H1 (cell line): ENCODE measurements at regions not wholly inside any gene's neighbourhood (a gene's known extent, or its start where the extent isn't known, plus 50 kb on each side); places are given as distances from the start of the nearest gene placed in this dataset.

Experiments used
- CTCF ChIA-PET: fragments of 300-600 bp; sonication (Branson Sonifier 250); formaldehyde crosslinking; loops from one replicate; lab custom pipeline; 2021; ENCODE audit not compliant: partially characterized antibody; lab: Charles Lee
- POLR2A ChIA-PET: fragments of 300-600 bp; sonication (Branson Sonifier 250); formaldehyde crosslinking; loops from one replicate; lab custom pipeline; 2021; ENCODE audit warnings: inconsistent platforms; ENCODE audit not compliant: partially characterized antibody; lab: Charles Lee
- DNase-seq, 2 experiments: peaks; one replicate each; pipeline versions ENCODE4 v3.0.0 to v3.0.0-alpha.2; 2010 to 2022; ENCODE audit warnings: low spot score in 2 of 2, low read depth in 1 of 2, mixed read lengths in 1 of 2
- FAIRE-seq: peaks from 2 replicates; lab custom pipeline; 2011; peaks lifted over from hg19 to GRCh38; lab: Jason Lieb, UNC
- H2AFZ ChIP-seq: 2 replicates; pipeline ENCODE4 v1.8.1; 2012; ENCODE audit warnings: low read length, inconsistent platforms
- H2AK5ac ChIP-seq: 2 replicates; pipeline ENCODE4 v1.6.1; 2013; ENCODE audit warnings: low read depth, low read length
- H2BK120ac ChIP-seq: replicated peaks from 2 replicates; pipeline ENCODE3; 2013; ENCODE audit warnings: low read depth, low read length, inconsistent platforms
- H2BK12ac ChIP-seq: 2 replicates; pipeline ENCODE4 v1.6.1; 2013; ENCODE audit warnings: low read depth, low read length
- H2BK15ac ChIP-seq: 2 replicates; pipeline ENCODE4 v1.6.1; 2013; ENCODE audit warnings: low read length
- H2BK20ac ChIP-seq: 2 replicates; pipeline ENCODE4 v1.6.1; 2013; ENCODE audit warnings: low read length
- H2BK5ac ChIP-seq: 2 replicates; pipeline ENCODE4 v1.6.1; 2013; ENCODE audit warnings: low read depth, low read length
- H3K14ac ChIP-seq: 2 replicates; pipeline ENCODE4 v1.6.1; 2013; ENCODE audit warnings: inconsistent platforms; ENCODE audit not compliant: insufficient read length
- H3K18ac ChIP-seq: 2 replicates; pipeline ENCODE4 v1.6.1; 2013; ENCODE audit warnings: low read length; ENCODE audit errors: extremely low read depth
- H3K23ac ChIP-seq: 2 replicates; pipeline ENCODE4 v1.6.1; 2013; ENCODE audit warnings: inconsistent platforms; ENCODE audit not compliant: insufficient read length
- H3K23me2 ChIP-seq: 2 replicates; pipeline ENCODE4 v1.6.1; 2013; ENCODE audit warnings: low read depth, low read length
- H3K27ac ChIP-seq: 2 replicates; pipeline ENCODE4 v1.6.1; 2011; ENCODE audit warnings: low read depth, low read length, inconsistent platforms
- H3K27me3 ChIP-seq, 4 experiments: replicated peaks in 1 of 4; 1 replicate in 1 of 4; 2 replicates in 3 of 4; pipeline versions ENCODE4 v1.6.1 to v1.8.1; 2011 to 2013; ENCODE audit warnings: low read length in 3 of 4, mild to moderate bottlenecking in 3 of 4, inconsistent platforms in 2 of 4, mixed read lengths in 2 of 4, moderate library complexity in 1 of 4; ENCODE audit not compliant: control insufficient read depth in 3 of 4, insufficient read depth in 3 of 4; ENCODE audit errors: extremely low read depth in 1 of 4
- H3K36me3 ChIP-seq, 4 experiments: 2 replicates each; pipeline versions ENCODE4 v1.6.1 to v1.8.1; 2011 to 2013; ENCODE audit warnings: mild to moderate bottlenecking in 4 of 4, low read length in 3 of 4, moderate library complexity in 2 of 4, control low read depth in 1 of 4, inconsistent platforms in 1 of 4; ENCODE audit not compliant: insufficient read depth in 4 of 4, control insufficient read depth in 2 of 4
- H3K4ac ChIP-seq: replicated peaks from 2 replicates; pipeline ENCODE3; 2013; ENCODE audit warnings: low read length, low read depth, mixed read lengths, inconsistent platforms; ENCODE audit not compliant: insufficient read length
- H3K4me1 ChIP-seq, 4 experiments: replicated peaks in 1 of 4; 1 replicate in 1 of 4; 2 replicates in 3 of 4; pipeline versions ENCODE4 v1.6.1 to v1.8.1; 2011 to 2013; ENCODE audit warnings: low read length in 3 of 4, inconsistent platforms in 2 of 4, mixed read lengths in 1 of 4; ENCODE audit not compliant: insufficient read depth in 4 of 4, control insufficient read depth in 3 of 4
- H3K4me2 ChIP-seq, 2 experiments: 2 replicates each; pipeline versions ENCODE4 v1.6.1 to v1.8.1; 2011 to 2013; ENCODE audit warnings: low read depth in 2 of 2, low read length in 2 of 2, control low read depth in 1 of 2, inconsistent platforms in 1 of 2, mild to moderate bottlenecking in 1 of 2; ENCODE audit not compliant: insufficient read depth in 1 of 2
- H3K4me3 ChIP-seq, 4 experiments: fragments of 200-600, 300-600 bp in 1 of 4; sonication (generic), shearing (Covaris generic), sonication (Bioruptor Twin) in 1 of 4; 2 replicates each; pipeline versions ENCODE4 v1.5.1 to v1.8.1; 2011 to 2016; ENCODE audit warnings: low read length in 4 of 4, low read depth in 3 of 4, control low read depth in 2 of 4, inconsistent platforms in 2 of 4, mild to moderate bottlenecking in 2 of 4, mixed read lengths in 1 of 4, moderate library complexity in 1 of 4; ENCODE audit not compliant: insufficient read depth in 2 of 4; ENCODE audit errors: extremely low read depth in 1 of 4
- H3K56ac ChIP-seq: replicated peaks from 2 replicates; pipeline ENCODE3; 2013; ENCODE audit warnings: low read depth, mild to moderate bottlenecking, mixed read lengths, low read length, inconsistent platforms; ENCODE audit not compliant: insufficient read length
- H3K79me1 ChIP-seq: 2 replicates; pipeline ENCODE4 v1.6.1; 2013; ENCODE audit warnings: low read depth, low read length, control low read depth
- H3K79me2 ChIP-seq, 2 experiments: 2 replicates each; pipeline versions ENCODE4 v1.6.1 to v1.8.1; 2012 to 2013; ENCODE audit warnings: low read length in 2 of 2, mild to moderate bottlenecking in 2 of 2, inconsistent platforms in 1 of 2; ENCODE audit not compliant: insufficient read depth in 2 of 2, control insufficient read depth in 1 of 2
- H3K9ac ChIP-seq, 4 experiments: replicated peaks in 1 of 4; 1 replicate in 1 of 4; 2 replicates in 3 of 4; pipeline versions ENCODE4 v1.6.1 to v1.8.1; 2011 to 2013; ENCODE audit warnings: low read depth in 3 of 4, low read length in 3 of 4, control low read depth in 2 of 4, mild to moderate bottlenecking in 2 of 4, moderate library complexity in 2 of 4, inconsistent platforms in 1 of 4; ENCODE audit errors: extremely low read depth in 1 of 4
- H3K9me3 ChIP-seq, 2 experiments: 2 replicates each; pipeline versions ENCODE4 v1.6.1 to v1.8.1; 2012 to 2013; ENCODE audit warnings: mild to moderate bottlenecking in 2 of 2, moderate library complexity in 2 of 2, control low read depth in 1 of 2, inconsistent platforms in 1 of 2, low read depth in 1 of 2, low read length in 1 of 2, mixed read lengths in 1 of 2; ENCODE audit not compliant: insufficient read depth in 2 of 2
- H4K20me1 ChIP-seq, 2 experiments: replicated peaks in 1 of 2; 2 replicates each; pipeline versions ENCODE3 to v1.8.1; 2011 to 2013; ENCODE audit warnings: inconsistent platforms in 2 of 2, low read length in 2 of 2, mild to moderate bottlenecking in 1 of 2; ENCODE audit not compliant: insufficient read depth in 2 of 2, control insufficient read depth in 1 of 2
- H4K5ac ChIP-seq: 2 replicates; pipeline ENCODE4 v1.6.1; 2013; ENCODE audit warnings: low read length, low read depth, mixed read lengths, inconsistent platforms; ENCODE audit not compliant: insufficient read length
- H4K8ac ChIP-seq: 2 replicates; pipeline ENCODE4 v1.8.0; 2013; ENCODE audit warnings: mild to moderate bottlenecking, moderate library complexity, low read length, inconsistent platforms; ENCODE audit not compliant: insufficient read depth; ENCODE audit errors: extremely low read depth
- H4K91ac ChIP-seq: replicated peaks from 2 replicates; pipeline ENCODE3; 2013; ENCODE audit warnings: low read length, mixed read lengths, inconsistent platforms; ENCODE audit not compliant: insufficient read length
- CBX5 ChIP-seq: fragments of 300-800, 300-1000 bp; sonication (generic); IDR thresholded peaks from 2 replicates; pipeline ENCODE4 v1.7.1; 2016; ENCODE audit warnings: antibody characterized with exemption, low read length, low read depth
- SUZ12 ChIP-seq: fragments of 200-600 bp; sonication (generic); IDR thresholded peaks from 2 replicates; pipeline ENCODE4 v1.6.1; 2012; ENCODE audit warnings: mild to moderate bottlenecking, inconsistent platforms, low read length, moderate library complexity, mixed read lengths
- WGBS, 2 experiments: shearing (Covaris generic) in 1 of 2; methylation state at CpG; one replicate each; pipeline versions ENCODE4 v1.1.6 to v1.1.7; 2013 to 2015; ENCODE audit warnings: low lambda C conversion rate in 2 of 2, mixed read lengths in 2 of 2, inconsistent platforms in 1 of 2, low coverage in 1 of 2, missing lambda C conversion rate in 1 of 2; ENCODE audit not compliant: insufficient replicate concordance in 2 of 2, insufficient coverage in 1 of 2, insufficient read length in 1 of 2; ENCODE audit errors: extremely low coverage in 1 of 2, missing lambda C conversion rate in 1 of 2; 5-methylcytosine and 5-hydroxymethylcytosine counted together

DNA sequence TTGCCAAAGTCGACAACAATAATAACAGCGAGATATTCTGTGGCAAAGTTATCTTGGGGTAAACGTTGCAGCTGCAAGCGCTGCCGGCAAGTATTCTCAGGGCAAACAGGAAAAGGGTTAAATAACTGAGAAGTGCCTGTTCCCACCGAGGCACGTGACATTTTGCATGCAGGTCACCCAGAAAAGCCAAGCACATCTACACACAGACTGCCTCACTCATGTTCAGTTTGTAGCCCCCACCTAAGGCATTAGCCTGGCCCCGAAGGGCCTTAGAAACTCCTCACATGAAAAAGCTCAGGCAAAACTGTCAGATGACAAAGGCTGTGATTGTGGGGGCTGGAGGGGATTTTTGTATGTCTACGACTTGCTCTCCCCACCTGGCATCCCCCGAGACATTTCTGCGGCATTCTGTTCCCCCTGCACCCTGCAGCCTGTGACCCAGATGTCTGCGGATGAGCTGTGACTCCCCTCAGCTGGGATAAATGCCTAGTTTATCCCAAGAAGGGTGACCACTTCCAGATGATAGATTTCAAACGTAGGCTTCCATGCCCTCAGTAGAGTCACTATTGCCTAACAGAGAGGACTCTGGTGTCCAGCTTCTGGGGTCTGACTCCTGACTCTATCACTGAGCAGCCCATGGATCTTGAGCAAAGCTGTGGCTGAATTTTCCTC is 215.2 kb upstream of the SIX2 start:
- Histone ChIP-seq H2AK5ac (no peak overlapping the region), H2BK120ac (no peak overlapping the region), H4K91ac (no peak overlapping the region), H2BK15ac (no peak overlapping the region), H3K14ac (no peak overlapping the region), H2BK20ac (no peak overlapping the region), H2AFZ (peak overlapping the region; percentile 33; the same call in 1 of the 2 replicates), H3K56ac (no peak overlapping the region), H3K27ac (no peak overlapping the region), H3K4ac (no peak overlapping the region), H4K20me1 (no peaks in the 10 kb centered on the region), H3K79me1 (no peaks in the 10 kb centered on the region), H3K23ac (no peak overlapping the region), H3K23me2 (no peaks in the 10 kb centered on the region), H3K9me3 (no peaks in the 10 kb centered on the region), H4K8ac (no peak overlapping the region), H2BK12ac (no peak overlapping the region), H3K27me3 (no peaks in the 10 kb centered on the region), H3K9ac (no peak overlapping the region), H3K36me3 (no peaks in the 10 kb centered on the region), H3K4me3 (no peak overlapping the region), H2BK5ac (no peak overlapping the region), H3K4me1 (peaks cover 0 to 7% (median 3%) of the 10 kb centered on the region in 4 experiments; a peak in 5 of 7 replicates), H4K5ac (no peak overlapping the region), H3K18ac (no peak overlapping the region), H3K79me2 (no peaks in the 10 kb centered on the region), H3K4me2 (no peak overlapping the region)
- POLR2A ChIA-PET, result no interaction called here
- CTCF ChIA-PET, result interaction anchor here (0.7 kb wide), 1 partner anchor 11 kb away, joined by 3 read pairs; no protein-coding TSS in a partner anchor
- FAIRE-seq (no peak), DNase-seq (no peak)
- 84% methylated on average over 13 of the region's 13 CpGs; no CpG with 5 or more reads in 1 of the 2 experiments for WGBS, 2 experiments
- no peak for TF ChIP-seq CBX5
- TF ChIP-seq SUZ12, result no peak
